ENCODE measurements at regions not wholly inside any gene's neighbourhood (a gene's known extent, or its start where the extent isn't known, plus 50 kb on each side); places are given as distances from the start of the nearest gene placed in this dataset.

DNA sequence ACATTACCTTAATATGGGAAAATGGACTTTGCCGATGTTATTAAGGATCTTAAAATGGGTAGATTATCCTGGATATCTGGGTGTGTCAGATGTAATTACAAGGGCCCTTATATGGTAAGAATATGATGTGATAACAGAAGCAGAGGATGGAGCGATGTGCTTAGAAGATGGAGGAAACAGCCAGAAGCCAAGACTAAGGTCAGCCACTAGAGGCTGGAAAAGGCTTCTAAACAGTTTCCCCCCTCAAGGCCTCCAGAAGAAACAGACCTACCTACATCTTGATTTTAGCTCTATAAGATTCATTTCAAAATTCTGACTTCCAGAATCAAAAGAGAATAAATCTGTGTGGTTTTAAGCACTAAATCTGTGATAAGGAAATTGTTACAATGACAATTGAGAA, 131.9 kb downstream of the CAAP1 start:
- no peak for DNase-seq (ENCODE audit: low spot score)
- no peaks in the 10 kb centered on the region for H3K27me3 ChIP-seq (ENCODE audit: insufficient read depth, poor library complexity, severe bottlenecking)
- no peaks in the 10 kb centered on the region for H3K4me1 ChIP-seq (ENCODE audit: insufficient read depth, poor library complexity, severe bottlenecking)
- ATAC-seq (ENCODE audit: low read depth): no peak
- H3K36me3 ChIP-seq (ENCODE audit: low read depth): no peaks in the 10 kb centered on the region
- H3K4me3 ChIP-seq (ENCODE audit: severe bottlenecking): no peak overlapping the region
- H3K27ac ChIP-seq (ENCODE audit: poor library complexity, severe bottlenecking): no peak overlapping the region
- no peaks in the 10 kb centered on the region for H3K9me3 ChIP-seq (ENCODE audit: severe bottlenecking)
- no peak for TF ChIP-seq CTCF (IDR thresholded peaks at IDR 0.05; ENCODE audit: poor library complexity, severe bottlenecking)

DNA sequence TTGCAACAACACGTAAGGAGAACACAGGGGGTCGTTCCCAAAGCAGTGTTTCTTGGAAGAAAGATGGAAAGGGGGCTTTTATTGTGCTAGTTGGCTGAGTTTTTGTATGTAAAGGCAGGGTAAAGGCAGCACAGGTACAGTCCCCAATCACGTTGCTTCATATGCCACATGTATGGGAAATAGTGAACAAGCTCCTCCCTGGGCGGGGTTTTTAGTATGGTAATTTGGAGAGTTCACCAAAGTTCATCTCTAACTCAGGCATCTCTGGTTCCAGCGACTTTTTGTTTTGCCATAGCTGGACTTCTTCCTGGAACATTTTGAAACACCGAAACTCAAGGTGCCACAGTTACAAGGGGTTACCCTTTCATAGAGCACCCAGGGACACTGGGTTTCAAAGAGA, 133.9 kb downstream of the CAAP1 start:
- Histone ChIP-seq H3K36me3 (ENCODE audit: low read depth) (no peaks in the 10 kb centered on the region), H3K27ac (ENCODE audit: poor library complexity, severe bottlenecking) (no peak overlapping the region), H3K4me3 (ENCODE audit: severe bottlenecking) (no peak overlapping the region), H3K4me1 (ENCODE audit: insufficient read depth, poor library complexity, severe bottlenecking) (no peaks in the 10 kb centered on the region), H3K9me3 (ENCODE audit: severe bottlenecking) (no peaks in the 10 kb centered on the region), H3K27me3 (ENCODE audit: insufficient read depth, poor library complexity, severe bottlenecking) (no peaks in the 10 kb centered on the region)
- no peak for ATAC-seq (ENCODE audit: low read depth)
- DNase-seq (ENCODE audit: low spot score): no peak
- no peak for TF ChIP-seq CTCF (IDR thresholded peaks at IDR 0.05; ENCODE audit: poor library complexity, severe bottlenecking)

GRCh38 chr9:26756881-26757280, 135.7 kb downstream of the CAAP1 start:
- TF ChIP-seq CTCF (IDR thresholded peaks at IDR 0.05; ENCODE audit: poor library complexity, severe bottlenecking): no peak
- DNase-seq (ENCODE audit: low spot score): no peak
- no peak overlapping the region for H3K27ac ChIP-seq (ENCODE audit: poor library complexity, severe bottlenecking)
- H3K4me3 ChIP-seq (ENCODE audit: severe bottlenecking): no peak overlapping the region
- H3K36me3 ChIP-seq (ENCODE audit: low read depth): no peaks in the 10 kb centered on the region
- H3K9me3 ChIP-seq (ENCODE audit: severe bottlenecking): no peaks in the 10 kb centered on the region
- H3K4me1 ChIP-seq (ENCODE audit: insufficient read depth, poor library complexity, severe bottlenecking): no peaks in the 10 kb centered on the region
- ATAC-seq (ENCODE audit: low read depth): no peak
- no peaks in the 10 kb centered on the region for H3K27me3 ChIP-seq (ENCODE audit: insufficient read depth, poor library complexity, severe bottlenecking)

GRCh38 chr9:26755476-26755875, 137.1 kb downstream of the CAAP1 start:
- Histone ChIP-seq H3K27ac (ENCODE audit: poor library complexity, severe bottlenecking) (no peak overlapping the region), H3K4me1 (ENCODE audit: insufficient read depth, poor library complexity, severe bottlenecking) (no peaks in the 10 kb centered on the region), H3K36me3 (ENCODE audit: low read depth) (no peaks in the 10 kb centered on the region), H3K27me3 (ENCODE audit: insufficient read depth, poor library complexity, severe bottlenecking) (no peaks in the 10 kb centered on the region), H3K4me3 (ENCODE audit: severe bottlenecking) (no peak overlapping the region), H3K9me3 (ENCODE audit: severe bottlenecking) (no peaks in the 10 kb centered on the region)
- DNase-seq (ENCODE audit: low spot score): no peak
- no peak for TF ChIP-seq CTCF (IDR thresholded peaks at IDR 0.05; ENCODE audit: poor library complexity, severe bottlenecking)
- ATAC-seq (ENCODE audit: low read depth): no peak

- Histone ChIP-seq H3K9me3 (ENCODE audit: severe bottlenecking) (no peaks in the 10 kb centered on the region), H3K4me3 (ENCODE audit: severe bottlenecking) (no peak overlapping the region), H3K27me3 (ENCODE audit: insufficient read depth, poor library complexity, severe bottlenecking) (no peaks in the 10 kb centered on the region), H3K4me1 (ENCODE audit: insufficient read depth, poor library complexity, severe bottlenecking) (no peaks in the 10 kb centered on the region), H3K36me3 (ENCODE audit: low read depth) (no peaks in the 10 kb centered on the region), H3K27ac (ENCODE audit: poor library complexity, severe bottlenecking) (no peak overlapping the region)
- TF ChIP-seq CTCF (IDR thresholded peaks at IDR 0.05; ENCODE audit: poor library complexity, severe bottlenecking): no peak
- ATAC-seq (ENCODE audit: low read depth) (no peak), DNase-seq (ENCODE audit: low spot score) (no peak)
Measured at GRCh38 chr9:26754509-26755164, 138.0 kb downstream of the CAAP1 start.

All from RWPE2 (cell line).